Umbilical cord (tissue), 1 donor: ENCODE measurements at regions not wholly inside any gene's neighbourhood (a gene's known extent, or its start where the extent isn't known, plus 50 kb on each side); places are given as distances from the start of the nearest gene placed in this dataset.
"Not testable (repeated sequence)": the region's sequence is repeated elsewhere in the genome, so short reads cannot be mapped to it uniquely, and the experiment has no call there.

Experiments
- DNase-seq: peaks from one replicate; pipeline ENCODE4 v3.0.0-alpha.2; 2015; ENCODE audit warnings: low spot score

DNA sequence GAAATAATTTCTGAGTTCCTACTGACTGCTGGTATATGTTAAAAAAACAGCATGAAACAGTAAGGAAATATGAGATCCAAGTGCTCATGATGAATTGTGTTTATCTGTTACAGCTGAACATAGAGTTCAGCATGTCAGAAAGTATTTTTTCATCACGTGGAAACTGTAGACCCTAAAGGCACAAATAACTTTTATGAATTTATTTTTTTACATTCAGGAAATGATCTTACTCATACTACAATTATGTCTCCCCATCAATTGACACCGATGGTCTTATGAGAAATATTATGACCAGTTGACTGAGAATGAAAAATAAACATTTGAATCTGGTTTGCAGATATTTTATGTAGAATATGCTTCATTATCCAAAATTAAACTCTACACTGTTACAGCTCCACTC lies 283.1 kb upstream of the SPANXN4 start:
- DNase-seq, result no peak

GRCh38 chrX:142733327-142733726 lies 292.4 kb upstream of the SPANXN4 start:
- no peak for DNase-seq

GRCh38 chrX:142711796-142712290 lies 313.9 kb upstream of the SPANXN4 start:
- no peak for DNase-seq

DNA sequence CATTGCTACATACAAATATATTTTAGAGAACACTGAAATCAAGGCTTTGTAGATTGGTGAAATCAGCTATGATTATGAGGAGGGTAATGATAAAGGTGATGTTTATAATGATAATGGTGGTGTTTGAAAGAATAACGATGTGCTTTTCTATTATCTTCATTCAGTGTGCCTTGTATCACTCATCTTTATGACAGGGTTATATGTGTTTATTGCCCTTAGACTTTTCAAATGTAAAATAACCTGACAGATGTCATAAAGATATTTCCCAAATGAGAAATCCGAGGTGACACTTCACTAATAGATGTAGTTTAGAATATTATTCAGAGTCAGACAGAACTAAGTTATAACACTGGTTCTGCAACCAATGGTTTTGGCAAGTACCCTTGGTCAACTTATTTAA lies 323.0 kb upstream of the SPANXN4 start:
- no peak for DNase-seq

GRCh38 chrX:142688256-142688655 lies 337.5 kb upstream of the SPANXN4 start:
- DNase-seq, result no peak

GRCh38 chrX:142686653-142687283 lies 339.0 kb upstream of the SPANXN4 start:
- DNase-seq, result no peak

DNA sequence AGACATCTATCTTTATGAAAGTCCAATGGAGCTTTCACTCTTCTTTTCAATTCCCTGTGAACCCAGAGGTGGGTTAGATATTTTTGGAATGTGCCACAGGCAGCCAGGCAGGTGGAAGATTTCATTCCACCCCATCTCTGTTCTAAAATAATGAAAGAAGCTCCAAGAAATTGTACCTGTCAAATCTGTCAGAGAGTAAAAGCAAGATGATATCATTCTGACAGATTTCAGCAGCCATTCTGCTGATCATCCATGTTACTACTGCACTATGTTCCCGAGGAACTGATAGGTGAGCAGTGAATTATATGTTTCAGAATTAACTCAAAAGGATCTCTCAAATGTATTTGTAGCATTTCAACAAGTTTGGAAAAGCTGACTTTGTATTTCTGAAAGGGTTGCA lies 339.5 kb upstream of the SPANXN4 start:
- DNase-seq, result no peak

DNA sequence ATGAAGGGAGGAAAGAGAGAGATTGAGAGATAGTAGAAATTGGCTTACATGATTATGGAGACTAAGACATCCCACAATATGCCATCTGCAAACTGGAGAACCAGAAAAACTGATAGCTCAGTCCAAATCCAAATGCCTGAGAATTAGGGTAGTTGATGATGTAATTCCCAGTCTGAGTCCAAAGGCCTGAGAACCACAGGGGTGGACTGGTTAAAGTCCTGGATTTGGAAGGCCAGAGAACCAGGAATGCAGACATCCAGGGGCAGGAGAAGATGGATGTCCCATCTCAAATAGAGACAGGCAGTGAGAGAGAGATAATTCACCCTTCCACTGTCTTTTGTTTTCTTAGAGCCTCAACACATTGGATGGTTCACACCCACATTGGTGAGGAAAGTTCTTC lies 345.7 kb upstream of the SPANXN4 start:
- no peak for DNase-seq

- DNase-seq, result peak; percentile 16
These were observed 354.7 kb upstream of the SPANXN4 start for GRCh38 chrX:142671036-142671435.

- DNase-seq, result no peak
These were observed 362.2 kb upstream of the SPANXN4 start for GRCh38 chrX:142663330-142664095.

- DNase-seq, result no peak
These were observed 364.0 kb upstream of the SPANXN4 start for GRCh38 chrX:142661696-142662095.

- no peak for DNase-seq
These were observed 370.2 kb upstream of the SPANXN4 start for GRCh38 chrX:142655507-142655906.

DNA sequence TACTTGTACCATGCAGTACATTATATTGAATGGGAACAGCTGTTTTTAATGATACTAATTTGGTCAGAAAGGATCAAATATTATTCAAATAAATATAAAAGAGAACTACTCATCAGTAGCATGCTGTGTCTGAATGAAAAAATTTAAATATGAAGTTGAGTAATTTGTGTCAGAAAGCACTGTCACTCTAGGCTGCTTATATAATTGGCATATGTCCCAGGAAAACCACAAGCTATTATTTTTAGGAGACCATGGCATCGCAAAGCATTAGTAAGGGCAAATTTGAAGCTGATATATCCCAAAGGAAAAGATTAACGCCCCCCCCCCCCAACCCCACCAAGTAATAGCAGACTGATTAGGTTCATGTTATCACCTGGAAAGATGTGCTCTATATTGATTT lies 388.5 kb upstream of the SPANXN4 start:
- no peak for DNase-seq

GRCh38 chrX:142616636-142617035 lies 409.1 kb upstream of the SPANXN4 start:
- no peak for DNase-seq

- no peak for DNase-seq
These were observed 408.3 kb upstream of the MAGEC2 start for GRCh38 chrX:142613403-142613802.

DNA sequence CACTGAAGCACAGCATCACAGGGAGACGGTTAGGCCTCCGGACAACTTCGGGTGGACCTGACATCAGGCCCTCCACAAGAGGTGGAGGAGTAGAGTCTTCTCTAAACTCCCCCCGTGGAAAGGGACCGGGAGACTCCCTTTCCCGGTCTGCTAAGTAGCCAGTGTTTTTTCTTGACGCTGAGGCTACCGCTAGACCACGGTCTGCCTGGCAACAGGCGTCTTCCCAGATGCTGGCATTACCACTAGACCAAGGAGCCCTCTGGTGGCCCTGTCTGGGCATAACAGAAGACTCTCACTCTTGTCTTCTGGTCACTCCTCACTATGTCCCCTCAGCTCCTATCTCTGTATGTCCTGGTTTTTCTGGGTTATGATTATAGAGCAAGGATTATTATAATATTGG lies 401.5 kb upstream of the MAGEC2 start:
- DNase-seq, result not testable (repeated sequence)

DNA sequence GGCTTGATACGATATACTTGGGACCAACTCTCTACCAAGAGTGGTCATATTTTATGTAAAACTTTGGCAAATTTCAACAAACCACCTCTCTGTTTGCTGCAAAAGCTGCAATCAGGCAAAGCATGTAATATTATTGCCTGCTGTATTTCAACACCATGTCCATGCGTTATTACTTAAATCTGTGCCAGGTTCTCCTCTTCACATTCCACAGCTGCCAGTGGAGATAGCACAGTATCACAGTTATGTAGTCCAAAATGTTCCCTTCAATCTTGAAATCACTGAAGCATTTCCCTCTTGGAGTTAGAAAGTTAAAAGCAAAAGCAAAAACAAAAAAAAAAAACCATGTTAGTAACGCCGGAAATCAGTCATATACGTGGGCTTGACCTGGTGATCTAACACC lies 396.7 kb upstream of the MAGEC2 start:
- DNase-seq, result peak; percentile 14

GRCh38 chrX:142593361-142593862 lies 388.3 kb upstream of the MAGEC2 start:
- DNase-seq, result no peak

GRCh38 chrX:142576615-142577014 lies 371.5 kb upstream of the MAGEC2 start:
- no peak for DNase-seq

GRCh38 chrX:142549923-142550322 lies 344.8 kb upstream of the MAGEC2 start:
- DNase-seq, result no peak

GRCh38 chrX:142505839-142506238 lies 300.7 kb upstream of the MAGEC2 start:
- DNase-seq, result no peak

DNA sequence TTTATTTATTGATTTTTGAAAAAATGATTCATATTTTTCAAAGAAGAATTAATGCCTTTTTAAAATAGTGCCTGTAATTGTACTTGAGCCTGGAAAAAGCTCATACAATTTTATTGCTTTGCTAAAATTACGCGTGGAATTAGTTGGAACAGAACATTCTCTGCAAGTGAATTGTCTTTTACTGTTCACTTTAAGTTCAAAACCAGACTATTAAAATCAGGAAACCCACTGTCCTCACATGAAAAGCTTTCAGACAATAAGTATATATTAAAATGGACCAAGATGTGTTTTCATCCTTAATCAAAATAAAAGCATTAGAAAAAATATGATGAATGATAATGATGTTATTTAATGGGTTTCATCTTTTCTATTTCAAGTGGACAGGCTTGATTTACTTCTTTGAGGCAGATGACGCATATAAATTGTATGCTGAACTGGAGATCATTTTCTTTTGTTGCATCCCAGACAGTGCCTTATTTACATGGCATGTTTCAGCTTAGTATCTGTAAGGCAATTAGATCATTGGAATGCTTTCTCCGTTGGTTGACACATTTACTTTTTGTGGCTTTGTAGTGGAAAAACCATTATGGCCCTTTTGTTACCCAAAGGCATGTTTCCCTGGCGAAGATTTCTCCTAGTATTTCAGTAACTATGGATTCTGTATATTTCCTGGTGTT lies 299.0 kb upstream of the MAGEC2 start:
- no peak for DNase-seq

DNA sequence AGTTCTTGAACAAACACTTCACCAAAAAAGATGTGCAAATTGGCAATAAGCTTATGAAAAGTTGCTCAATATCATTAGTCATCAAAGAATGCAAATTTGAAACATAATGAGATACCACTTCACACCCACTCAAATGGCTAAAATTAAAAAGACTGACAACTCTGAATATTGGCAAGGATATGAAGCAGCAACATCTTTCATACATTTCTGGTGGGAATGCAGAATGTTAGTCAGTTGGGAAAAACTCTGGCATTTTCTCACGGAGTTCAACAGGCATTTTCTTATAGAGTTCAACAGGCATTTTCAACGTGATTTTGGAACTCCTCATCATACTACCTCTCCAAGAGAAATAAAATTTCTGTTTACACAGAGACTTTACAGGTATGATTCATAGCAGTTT lies 297.4 kb upstream of the MAGEC2 start:
- DNase-seq, result no peak
